ENCODE measurements at regions not wholly inside any gene's neighbourhood (a gene's known extent, or its start where the extent isn't known, plus 50 kb on each side); places are given as distances from the start of the nearest gene placed in this dataset.

DNA sequence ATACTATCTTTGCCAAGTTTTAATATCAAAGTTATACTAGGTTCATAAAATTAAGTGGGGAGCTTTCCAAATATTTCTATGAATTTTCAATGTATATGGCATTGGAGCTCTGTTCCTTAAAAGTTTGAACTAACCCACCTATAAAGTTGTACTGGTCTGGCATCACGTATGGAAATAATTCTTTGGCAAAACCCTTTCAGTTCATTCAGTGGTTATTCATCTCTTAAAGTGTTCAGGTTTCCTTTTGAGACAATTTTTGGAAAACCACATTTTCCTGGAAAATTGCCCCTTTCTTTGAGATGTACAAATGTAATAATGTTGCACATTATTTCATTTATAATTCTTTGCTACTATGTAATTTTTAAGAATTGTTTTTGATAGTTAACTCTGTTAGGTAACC lies 62.5 kb upstream of the INPP5A start:
- TF ChIP-seq POLR2A (IDR thresholded peaks at IDR 0.05), result no peak
- TF ChIP-seq, protein P1, sequence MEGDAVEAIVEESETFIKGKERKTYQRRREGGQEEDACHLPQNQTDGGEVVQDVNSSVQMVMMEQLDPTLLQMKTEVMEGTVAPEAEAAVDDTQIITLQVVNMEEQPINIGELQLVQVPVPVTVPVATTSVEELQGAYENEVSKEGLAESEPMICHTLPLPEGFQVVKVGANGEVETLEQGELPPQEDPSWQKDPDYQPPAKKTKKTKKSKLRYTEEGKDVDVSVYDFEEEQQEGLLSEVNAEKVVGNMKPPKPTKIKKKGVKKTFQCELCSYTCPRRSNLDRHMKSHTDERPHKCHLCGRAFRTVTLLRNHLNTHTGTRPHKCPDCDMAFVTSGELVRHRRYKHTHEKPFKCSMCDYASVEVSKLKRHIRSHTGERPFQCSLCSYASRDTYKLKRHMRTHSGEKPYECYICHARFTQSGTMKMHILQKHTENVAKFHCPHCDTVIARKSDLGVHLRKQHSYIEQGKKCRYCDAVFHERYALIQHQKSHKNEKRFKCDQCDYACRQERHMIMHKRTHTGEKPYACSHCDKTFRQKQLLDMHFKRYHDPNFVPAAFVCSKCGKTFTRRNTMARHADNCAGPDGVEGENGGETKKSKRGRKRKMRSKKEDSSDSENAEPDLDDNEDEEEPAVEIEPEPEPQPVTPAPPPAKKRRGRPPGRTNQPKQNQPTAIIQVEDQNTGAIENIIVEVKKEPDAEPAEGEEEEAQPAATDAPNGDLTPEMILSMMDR (IDR thresholded peaks at IDR 0.05), result no peak
